Mammary epithelial cell (primary cell): ENCODE measurements at regions not wholly inside any gene's neighbourhood (a gene's known extent, or its start where the extent isn't known, plus 50 kb on each side); places are given as distances from the start of the nearest gene placed in this dataset.

Source experiments
- EZH2 ChIP-seq: IDR thresholded peaks from 2 replicates; pipeline ENCODE4 v1.6.1; 2012; ENCODE audit warnings: low read length, inconsistent platforms, borderline replicate concordance
- TF ChIP-seq, protein P1 (sequence below), 2 donors: IDR thresholded peaks in 1 of 2; conservative IDR thresholded peaks in 1 of 2; 2 replicates each; pipeline ENCODE4 v1.5.1; 2011 to 2012; ENCODE audit warnings: inconsistent platforms in 2 of 2, low read length in 2 of 2, mild to moderate bottlenecking in 2 of 2, control low read depth in 1 of 2, low read depth in 1 of 2; ENCODE audit not compliant: insufficient read depth in 1 of 2; ENCODE audit errors: extremely low read depth in 1 of 2

DNA sequence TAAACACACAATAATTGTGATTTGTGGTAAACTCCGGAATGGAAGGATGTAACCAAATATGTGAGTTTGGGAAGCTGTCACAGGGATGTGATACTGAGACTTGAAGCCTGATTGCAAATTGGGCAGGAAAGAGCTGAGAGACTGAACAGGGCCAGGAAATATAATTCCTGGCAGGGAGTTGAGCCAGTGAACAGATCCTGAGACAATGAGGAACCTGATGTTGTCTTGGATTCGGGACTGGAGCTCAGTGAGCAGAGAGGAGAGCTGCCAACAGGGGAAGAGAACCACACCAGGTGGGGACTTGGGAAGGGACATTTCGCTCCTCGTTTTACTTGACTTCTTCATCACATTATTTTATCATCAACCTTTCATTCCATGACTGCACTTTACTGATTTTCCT is 386.0 kb downstream of the TLL1 start:
- TF ChIP-seq, protein P1, sequence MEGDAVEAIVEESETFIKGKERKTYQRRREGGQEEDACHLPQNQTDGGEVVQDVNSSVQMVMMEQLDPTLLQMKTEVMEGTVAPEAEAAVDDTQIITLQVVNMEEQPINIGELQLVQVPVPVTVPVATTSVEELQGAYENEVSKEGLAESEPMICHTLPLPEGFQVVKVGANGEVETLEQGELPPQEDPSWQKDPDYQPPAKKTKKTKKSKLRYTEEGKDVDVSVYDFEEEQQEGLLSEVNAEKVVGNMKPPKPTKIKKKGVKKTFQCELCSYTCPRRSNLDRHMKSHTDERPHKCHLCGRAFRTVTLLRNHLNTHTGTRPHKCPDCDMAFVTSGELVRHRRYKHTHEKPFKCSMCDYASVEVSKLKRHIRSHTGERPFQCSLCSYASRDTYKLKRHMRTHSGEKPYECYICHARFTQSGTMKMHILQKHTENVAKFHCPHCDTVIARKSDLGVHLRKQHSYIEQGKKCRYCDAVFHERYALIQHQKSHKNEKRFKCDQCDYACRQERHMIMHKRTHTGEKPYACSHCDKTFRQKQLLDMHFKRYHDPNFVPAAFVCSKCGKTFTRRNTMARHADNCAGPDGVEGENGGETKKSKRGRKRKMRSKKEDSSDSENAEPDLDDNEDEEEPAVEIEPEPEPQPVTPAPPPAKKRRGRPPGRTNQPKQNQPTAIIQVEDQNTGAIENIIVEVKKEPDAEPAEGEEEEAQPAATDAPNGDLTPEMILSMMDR (conservative IDR thresholded peaks at IDR 0.05 in 1 of 2, IDR thresholded peaks at IDR 0.05 in 1 of 2; ENCODE audit: extremely low read depth in 1 of 2, insufficient read depth in 1 of 2, low read depth in 1 of 2, low read length in 2 of 2): no peak
- no peak for TF ChIP-seq EZH2
